IMR-90 (cell line): ENCODE measurements at regions not wholly inside any gene's neighbourhood (a gene's known extent, or its start where the extent isn't known, plus 50 kb on each side); places are given as distances from the start of the nearest gene placed in this dataset.

Experiments
- ATAC-seq: fragments of 200-7000 bp; cut with Tn5 transposase; 2 replicates; pipeline ENCODE4 v1.9.1; 2020; ENCODE audit warnings: low read depth, mild to moderate bottlenecking, moderate library complexity
- BruUV-seq: library from RNA; stranded (reverse); fragments of 400-500 nt; replicated peaks from 2 replicates; lab custom pipeline; 2021; lab: Mats Ljungman, UMichigan
- CTCF ChIA-PET: fragments of 300-600 bp; formaldehyde crosslinking; extraction: SDS; loops from one replicate; lab custom pipeline; 2021; ENCODE audit warnings: antibody characterized with exemption; lab: Yijun Ruan, JAX
- POLR2A ChIA-PET: fragments of 300-600 bp; sonication (Branson Sonifier 250); formaldehyde crosslinking; loops from one replicate; lab custom pipeline; 2022; ENCODE audit warnings: antibody characterized with exemption; ENCODE audit not compliant: unreplicated experiment; lab: Charles Lee
- DNase-seq: peaks from one replicate; pipeline ENCODE4 v3.0.0; 2013
- H2AFZ ChIP-seq: replicated peaks from 2 replicates; pipeline ENCODE3; 2013; ENCODE audit warnings: low read length, mild to moderate bottlenecking; ENCODE audit not compliant: poor library complexity
- H2AK5ac ChIP-seq: 2 replicates; pipeline ENCODE4 v1.6.1; 2013; ENCODE audit warnings: low read depth, low read length, inconsistent platforms
- H2AK9ac ChIP-seq: replicated peaks from 2 replicates; pipeline ENCODE3; 2013; ENCODE audit warnings: mild to moderate bottlenecking, low read depth, low read length, moderate library complexity; ENCODE audit not compliant: poor library complexity
- H2BK120ac ChIP-seq: 2 replicates; pipeline ENCODE4 v1.6.1; 2013; ENCODE audit warnings: low read depth, low read length, inconsistent platforms
- H2BK15ac ChIP-seq: 3 replicates; pipeline ENCODE4 v1.6.1; 2013; ENCODE audit warnings: low read depth, low read length, inconsistent platforms
- H2BK20ac ChIP-seq: 2 replicates; pipeline ENCODE4 v1.6.1; 2013; ENCODE audit warnings: low read depth, mild to moderate bottlenecking, inconsistent platforms, low read length, moderate library complexity
- H2BK5ac ChIP-seq: 2 replicates; pipeline ENCODE4 v1.6.1; 2013; ENCODE audit warnings: mild to moderate bottlenecking, low read depth, low read length, inconsistent platforms; ENCODE audit not compliant: poor library complexity, severe bottlenecking
- H3K14ac ChIP-seq: replicated peaks from 2 replicates; pipeline ENCODE4 v1.6.1; 2013; ENCODE audit warnings: low read depth, low read length, inconsistent platforms
- H3K18ac ChIP-seq: 2 replicates; pipeline ENCODE4 v1.6.1; 2013; ENCODE audit warnings: low read depth, low read length, control low read depth
- H3K23ac ChIP-seq: 2 replicates; pipeline ENCODE4 v1.6.1; 2013; ENCODE audit warnings: low read depth, low read length, inconsistent platforms
- H3K27ac ChIP-seq: 2 replicates; pipeline ENCODE4 v1.5.1; 2013; ENCODE audit warnings: mild to moderate bottlenecking, control low read depth, low read length; ENCODE audit not compliant: insufficient read depth
- H3K27me3 ChIP-seq: 2 replicates; pipeline ENCODE4 v1.6.1; 2013; ENCODE audit warnings: low read length; ENCODE audit not compliant: control insufficient read depth, insufficient read depth
- H3K36me3 ChIP-seq: 2 replicates; pipeline ENCODE4 v1.6.1; 2013; ENCODE audit warnings: low read length, mixed read lengths; ENCODE audit not compliant: control insufficient read depth, insufficient read depth
- H3K4ac ChIP-seq: 2 replicates; pipeline ENCODE4 v1.6.1; 2013; ENCODE audit warnings: low read depth, low read length, inconsistent platforms
- H3K4me1 ChIP-seq: 2 replicates; pipeline ENCODE4 v1.6.1; 2013; ENCODE audit warnings: low read length, mixed read lengths; ENCODE audit not compliant: control insufficient read depth, insufficient read depth
- H3K4me2 ChIP-seq: 2 replicates; pipeline ENCODE4 v1.6.1; 2013; ENCODE audit warnings: low read depth, mild to moderate bottlenecking, control low read depth, low read length, moderate library complexity
- H3K4me3 ChIP-seq: 2 replicates; pipeline ENCODE4 v1.5.1; 2013; ENCODE audit warnings: low read depth, mild to moderate bottlenecking, control low read depth, low read length, moderate library complexity; ENCODE audit not compliant: insufficient read depth
- H3K56ac ChIP-seq: 2 replicates; pipeline ENCODE4 v1.6.1; 2013; ENCODE audit warnings: low read length, inconsistent platforms; ENCODE audit not compliant: insufficient read depth; ENCODE audit errors: extremely low read depth
- H3K79me1 ChIP-seq, 2 experiments: 2 replicates each; pipeline ENCODE4 v1.6.1; 2013; ENCODE audit warnings: low read length in 2 of 2, inconsistent platforms in 1 of 2, low read depth in 1 of 2
- H3K9ac ChIP-seq: 2 replicates; pipeline ENCODE4 v1.6.1; 2013; ENCODE audit warnings: low read depth, low read length, control low read depth
- H3K9me1 ChIP-seq: 2 replicates; pipeline ENCODE4 v1.6.1; 2013; ENCODE audit warnings: low read length, inconsistent platforms; ENCODE audit not compliant: insufficient read depth
- H3K9me3 ChIP-seq: 2 replicates; pipeline ENCODE4 v1.6.1; 2013; ENCODE audit warnings: low read length; ENCODE audit not compliant: control insufficient read depth, insufficient read depth
- H4K20me1 ChIP-seq: 2 replicates; pipeline ENCODE4 v1.6.1; 2013; ENCODE audit warnings: low read length, inconsistent platforms; ENCODE audit not compliant: insufficient read depth
- H4K5ac ChIP-seq: 2 replicates; pipeline ENCODE4 v1.6.1; 2013; ENCODE audit warnings: mild to moderate bottlenecking, low read depth, low read length, control low read depth
- H4K8ac ChIP-seq, 2 experiments: 2 replicates each; pipeline ENCODE4 v1.6.1; 2013; ENCODE audit warnings: low read depth in 2 of 2, low read length in 2 of 2, control low read depth in 1 of 2, inconsistent platforms in 1 of 2
- H4K91ac ChIP-seq: 2 replicates; pipeline ENCODE4 v1.6.1; 2013; ENCODE audit warnings: low read depth, low read length, inconsistent platforms; ENCODE audit not compliant: insufficient read depth
- BHLHE40 ChIP-seq: fragments of 150-350 bp; IDR thresholded peaks from 2 replicates; pipeline ENCODE4 v1.6.1; 2016; ENCODE audit warnings: mild to moderate bottlenecking, low read depth, low read length
- CEBPB ChIP-seq: IDR thresholded peaks from 2 replicates; pipeline ENCODE4 v1.6.1; 2012; ENCODE audit warnings: low read depth, low read length, improper control_type of control experiment
- CHD1 ChIP-seq: IDR thresholded peaks from 2 replicates; pipeline ENCODE4 v1.6.1; 2012; ENCODE audit warnings: low read depth, low read length, improper control_type of control experiment
- FOS ChIP-seq: fragments of 150-350 bp; IDR thresholded peaks from 2 replicates; pipeline ENCODE4 v1.6.1; 2016; ENCODE audit warnings: low read depth, low read length
- MAFK ChIP-seq: IDR thresholded peaks from 2 replicates; pipeline ENCODE4 v1.6.1; 2012; ENCODE audit warnings: low read depth, low read length, improper control_type of control experiment
- MXI1 ChIP-seq: IDR thresholded peaks from 2 replicates; pipeline ENCODE4 v1.6.1; 2012; ENCODE audit warnings: low read depth, mild to moderate bottlenecking, low read length, moderate library complexity, borderline replicate concordance
- NFE2L2 ChIP-seq: fragments of 150-350 bp; IDR thresholded peaks from 2 replicates; pipeline ENCODE4 v1.6.1; 2016; ENCODE audit warnings: low read depth, mild to moderate bottlenecking, low read length
- RFX5 ChIP-seq: IDR thresholded peaks from 2 replicates; pipeline ENCODE4 v1.8.0; 2012; ENCODE audit warnings: low read depth, mild to moderate bottlenecking, low read length, moderate library complexity
- WGBS, 2 experiments: methylation state at CpG; one replicate each; pipeline versions ENCODE4 v1.1.5 to v1.1.7; 2013; ENCODE audit warnings: missing lambda C conversion rate in 2 of 2; ENCODE audit not compliant: insufficient read length in 1 of 2; ENCODE audit errors: extremely low coverage in 2 of 2; 5-methylcytosine and 5-hydroxymethylcytosine counted together
- dilution Hi-C: fragments of 300-500 bp; cut with HindIII; formaldehyde crosslinking; loops from one replicate; pipeline ENCODE4 v1.14.3; 2018; ENCODE audit warnings: low sequenced_read_pairs; ENCODE audit not compliant: unreplicated experiment
- in situ Hi-C: fragments of 300-500 bp; cut with MboI; formaldehyde crosslinking; loops from 3 replicates; pipeline ENCODE4 v1.14.3; 2019; ENCODE audit warnings: low sequenced_read_pairs, inconsistent platforms, mixed read lengths
- intact Hi-C: fragments of 100-400 bp; cut with micrococcal nuclease; formaldehyde crosslinking; loops from 2 replicates; pipeline ENCODE4 v1.10.0; 2022

DNA sequence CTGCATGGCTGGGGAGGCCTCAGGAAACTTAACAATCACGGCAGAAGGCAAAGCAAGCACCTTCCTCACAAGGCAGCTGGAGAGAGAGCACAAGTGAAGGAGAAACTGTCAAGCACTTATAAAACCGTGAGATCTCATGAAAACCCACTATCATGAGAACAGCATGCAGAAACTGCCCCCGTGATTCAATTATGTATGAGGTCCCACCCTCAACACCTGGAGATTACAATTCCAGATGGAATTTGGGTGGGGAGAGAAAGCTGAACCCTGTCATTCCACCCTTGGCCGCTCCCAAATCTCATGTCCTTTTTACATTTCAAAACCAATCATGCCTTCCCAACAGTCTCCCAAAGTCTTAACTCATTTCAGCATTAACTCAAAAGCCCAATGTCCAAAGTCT lies 107.2 kb upstream of the ECI2 start:
- ChIA-PET POLR2A (no interaction called here), CTCF (no interaction called here)
- Histone ChIP-seq H2BK120ac (no peak overlapping the region), H3K4me2 (no peak overlapping the region), H3K4me1 (no peaks in the 10 kb centered on the region), H4K91ac (no peak overlapping the region), H4K5ac (no peak overlapping the region), H2BK20ac (no peak overlapping the region), H3K36me3 (no peaks in the 10 kb centered on the region), H3K9me3 (peaks cover 6% of the 10 kb centered on the region; the same call in 1 of the 2 replicates), H2AFZ (no peak overlapping the region), H3K27ac (no peak overlapping the region), H4K20me1 (no peaks in the 10 kb centered on the region), H3K14ac (no peak overlapping the region), H2AK5ac (no peak overlapping the region), H2AK9ac (no peak overlapping the region), H2BK15ac (no peak overlapping the region), H4K8ac (no peak overlapping the region), H3K23ac (no peak overlapping the region), H3K27me3 (no peaks in the 10 kb centered on the region; the same call in none of the 2 replicates), H3K9ac (no peak overlapping the region), H2BK5ac (no peak overlapping the region), H3K79me1 (no peaks in the 10 kb centered on the region), H3K56ac (no peak overlapping the region), H3K18ac (no peak overlapping the region), H3K4me3 (no peak overlapping the region), H3K9me1 (no peaks in the 10 kb centered on the region), H3K4ac (no peak overlapping the region)
- in situ Hi-C loops (no loop called here), intact Hi-C loops (no loop called here), dilution Hi-C loops (no loop called here)
- TF ChIP-seq RFX5 (no peak), CHD1 (no peak), MAFK (no peak), CEBPB (no peak), MXI1 (no peak), NFE2L2 (no peak), FOS (no peak), BHLHE40 (no peak)
- no CpG with 5 or more reads among the region's 4 CpGs for WGBS, 2 experiments
- BruUV-seq: no TSS peak
- DNase-seq (no peak), ATAC-seq (no peak)
